H1 (cell line): ENCODE measurements at regions not wholly inside any gene's neighbourhood (a gene's known extent, or its start where the extent isn't known, plus 50 kb on each side); places are given as distances from the start of the nearest gene placed in this dataset.

Experiments used
- ATF2 ChIP-seq: IDR thresholded peaks from 2 replicates; pipeline ENCODE4 v1.6.1; 2012; ENCODE audit warnings: low read length, inconsistent platforms
- BCL11A ChIP-seq, 2 experiments: IDR thresholded peaks; one replicate each; pipeline ENCODE4 v1.6.1; 2011; ENCODE audit warnings: low read depth in 2 of 2, low read length in 2 of 2, mild to moderate bottlenecking in 2 of 2
- CTCF ChIP-seq, 3 experiments: IDR thresholded peaks; 1 replicate in 2 of 3; 2 replicates in 1 of 3; pipeline versions ENCODE4 v1.5.1 to v1.6.1; 2011; ENCODE audit warnings: low read length in 3 of 3, mild to moderate bottlenecking in 3 of 3, inconsistent platforms in 2 of 3, low read depth in 1 of 3, moderate library complexity in 1 of 3; ENCODE audit not compliant: insufficient read depth in 1 of 3; ENCODE audit errors: control extremely low read depth in 1 of 3
- MAX ChIP-seq: IDR thresholded peaks from 2 replicates; pipeline ENCODE4 v1.6.1; 2012; ENCODE audit warnings: inconsistent platforms
- POLR2A ChIP-seq, 2 experiments: IDR thresholded peaks; 1 replicate in 1 of 2; 2 replicates in 1 of 2; pipeline ENCODE4 v1.6.1; 2011; ENCODE audit warnings: low read depth in 2 of 2, low read length in 2 of 2, mild to moderate bottlenecking in 2 of 2; ENCODE audit errors: control extremely low read depth in 1 of 2
- RNF2 ChIP-seq: fragments of 200-900, 300-1000 bp; sonication (generic); IDR thresholded peaks from 2 replicates; pipeline ENCODE4 v1.7.1; 2016; ENCODE audit warnings: borderline replicate concordance, low read depth, mild to moderate bottlenecking, antibody characterized with exemption, low read length; ENCODE audit not compliant: poor library complexity, severe bottlenecking; ENCODE audit errors: missing control alignments
- SP2 ChIP-seq: IDR thresholded peaks from 2 replicates; pipeline ENCODE4 v1.6.1; 2012; ENCODE audit warnings: mild to moderate bottlenecking, low read length, inconsistent platforms

GRCh38 chr10:53209944-53210611 is 437.5 kb upstream of the MBL2 start (continued):
- TF ChIP-seq ATF2 (no peak), SP2 (no peak), BCL11A (IDR thresholded peaks at IDR 0.05; ENCODE audit: low read depth in 2 of 2, low read length in 2 of 2) (no peak), CTCF (IDR thresholded peaks at IDR 0.05; ENCODE audit: control extremely low read depth in 1 of 3, insufficient read depth in 1 of 3, low read depth in 1 of 3, low read length in 3 of 3) (peak in 1 of 3 experiments; percentile 56; a peak in 2 of 4 replicates), RNF2 (no peak), POLR2A (IDR thresholded peaks at IDR 0.05; ENCODE audit: control extremely low read depth in 1 of 2, low read depth in 2 of 2, low read length in 2 of 2) (no peak), MAX (no peak)
